Ovary (tissue), 7 donors: ENCODE measurements at regions not wholly inside any gene's neighbourhood (a gene's known extent, or its start where the extent isn't known, plus 50 kb on each side); places are given as distances from the start of the nearest gene placed in this dataset.

ENCODE experiments used
- DNase-seq, 5 donors: peaks; one replicate each; pipeline ENCODE4 v3.0.0-alpha.2; 2019 to 2020
- H3K27ac ChIP-seq, 2 donors: fragments of 200-600 bp; one replicate each; pipeline versions ENCODE4 v1.5.1 to v1.8.0; 2019 to 2022
- H3K27me3 ChIP-seq: fragments of 200-600 bp; one replicate; pipeline ENCODE4 v1.8.0; 2022
- H3K36me3 ChIP-seq: fragments of 200-600 bp; sonication (generic); one replicate; pipeline ENCODE4 v1.5.1; 2019
- H3K4me1 ChIP-seq: one replicate; pipeline ENCODE4 v1.8.1; 2013; ENCODE audit warnings: mild to moderate bottlenecking, moderate library complexity; ENCODE audit not compliant: insufficient read depth
- H3K4me3 ChIP-seq: fragments of 200-600 bp; sonication (generic); one replicate; pipeline ENCODE4 v1.5.1; 2017
- H3K9me3 ChIP-seq, 2 donors: fragments of 200-600 bp in 1 of 2; sonication (generic) in 1 of 2; one replicate each; pipeline versions ENCODE4 v1.5.1 to v1.8.1; 2013 to 2019; ENCODE audit warnings: mild to moderate bottlenecking in 1 of 2, moderate library complexity in 1 of 2
- CTCF ChIP-seq, 3 donors: fragments of 450-650 bp in 2 of 3; fragments of 200-600 bp in 1 of 3; IDR thresholded peaks; one replicate each; pipeline versions ENCODE4 v1.5.1 to v1.8.0; 2016 to 2022; ENCODE audit warnings: antibody characterized with exemption in 3 of 3, mild to moderate bottlenecking in 1 of 3
- EP300 ChIP-seq: sonication (generic); formaldehyde crosslinking; IDR thresholded peaks from one replicate; pipeline ENCODE4 v1.6.1; 2017; ENCODE audit warnings: antibody characterized with exemption
- POLR2A ChIP-seq: fragments of 450-650 bp; IDR thresholded peaks from one replicate; pipeline ENCODE4 v1.6.1; 2017; ENCODE audit warnings: antibody characterized with exemption, mild to moderate bottlenecking, moderate library complexity
- WGBS, 3 donors: extraction: QIAGEN DNeasy Blood & Tissue Kit in 1 of 3; methylation state at CpG; one replicate each; pipeline versions ENCODE4 v1.1.5 to v1.1.7; 2013 to 2017; 5-methylcytosine and 5-hydroxymethylcytosine counted together
- intact Hi-C, 4 donors: fragments of 100-400 bp; cut with DNase I; formaldehyde crosslinking; loops; one replicate each; pipeline versions ENCODE4 v1.11.0 to v1.15.1; 2022 to 2023
- donor health status: DM: no; HTN: no; CAD: no; lungs with moderate emphysema.
- donor health status: DM: no; HTN: no; CAD: no.
- donor health status: Bipolar disorder and iron deficiency.
- donor health status: DM: no; HTN: no; CAD: no.
- donor health status: DM: yes; HTN: yes; CAD: no.

- H3K27ac ChIP-seq = no peak overlapping the region
Measured at GRCh38 chr4:128481752-128482480, 194.3 kb upstream of the PGRMC2 start.

GRCh38 chr4:128480945-128481344, 193.3 kb upstream of the PGRMC2 start:
- WGBS, 3 donors = 78 to 97% (median 93%) methylated on average over 1 of the region's 1 CpG
- H3K4me1 ChIP-seq = no peaks in the 10 kb centered on the region
- no peaks in the 10 kb centered on the region for H3K27me3 ChIP-seq
- no peaks in the 10 kb centered on the region for H3K36me3 ChIP-seq
- TF ChIP-seq POLR2A (no peak), EP300 (no peak), CTCF (IDR thresholded peaks at IDR 0.05) (no peak)
- no peak overlapping the region for H3K4me3 ChIP-seq
- intact Hi-C loops = no loop called here
- no peak overlapping the region for H3K27ac ChIP-seq
- no peak for DNase-seq
- no peaks in the 10 kb centered on the region for H3K9me3 ChIP-seq

More at GRCh38 chr4:128481752-128482480, 194.3 kb upstream of the PGRMC2 start:
- no peak overlapping the region for H3K4me3 ChIP-seq
- TF ChIP-seq POLR2A (no peak), CTCF (IDR thresholded peaks at IDR 0.05) (no peak), EP300 (no peak)
- WGBS, 3 donors = 94 to 98% (median 97%) methylated on average over 1 of the region's 1 CpG
- no peaks in the 10 kb centered on the region for H3K9me3 ChIP-seq
- H3K27me3 ChIP-seq = no peaks in the 10 kb centered on the region
- intact Hi-C loops = no loop called here
- no peak for DNase-seq
- no peaks in the 10 kb centered on the region for H3K36me3 ChIP-seq
- H3K4me1 ChIP-seq = no peaks in the 10 kb centered on the region

- intact Hi-C loops = no loop called here
- WGBS, 3 donors = 71 to 76% (median 76%) methylated on average over 4 of the region's 4 CpGs
- H3K27ac ChIP-seq = no peak overlapping the region
- no peak for DNase-seq
- no peaks in the 10 kb centered on the region for H3K36me3 ChIP-seq
- no peak overlapping the region for H3K4me3 ChIP-seq
- H3K9me3 ChIP-seq = no peaks in the 10 kb centered on the region
- no peaks in the 10 kb centered on the region for H3K27me3 ChIP-seq
- no peak for TF ChIP-seq POLR2A
- no peak for TF ChIP-seq EP300
- TF ChIP-seq CTCF (IDR thresholded peaks at IDR 0.05) = no peak
- no peaks in the 10 kb centered on the region for H3K4me1 ChIP-seq
Measured at GRCh38 chr4:128477540-128477939, 189.9 kb upstream of the PGRMC2 start.

GRCh38 chr4:128475597-128475996, 188.0 kb upstream of the PGRMC2 start:
- TF ChIP-seq CTCF (IDR thresholded peaks at IDR 0.05) (no peak), EP300 (no peak), POLR2A (no peak)
- 95 to 100% (median 100%) methylated on average over 1 of the region's 1 CpG for WGBS, 3 donors
- Histone ChIP-seq H3K27me3 (no peaks in the 10 kb centered on the region), H3K9me3 (no peaks in the 10 kb centered on the region), H3K4me1 (no peaks in the 10 kb centered on the region), H3K36me3 (no peaks in the 10 kb centered on the region), H3K27ac (no peak overlapping the region), H3K4me3 (no peak overlapping the region)
- DNase-seq = no peak
- intact Hi-C loops = no loop called here
